ENCODE measurements at regions not wholly inside any gene's neighbourhood (a gene's known extent, or its start where the extent isn't known, plus 50 kb on each side); places are given as distances from the start of the nearest gene placed in this dataset.
"Not testable (repeated sequence)": the region's sequence is repeated elsewhere in the genome, so short reads cannot be mapped to it uniquely, and the experiment has no call there.

GRCh38 chr22:48417225-48418070, 1410.2 kb downstream of the BRD1 start:
- no peaks in the 10 kb centered on the region for H3K27me3 ChIP-seq
- H3K36me3 ChIP-seq, result no peaks in the 10 kb centered on the region
- H3K4me3 ChIP-seq, result no peak overlapping the region
- peak in 2 of 5 donors; percentile 1 to 18 for DNase-seq
- H3K9me3 ChIP-seq, result no peaks in the 10 kb centered on the region
- no peak for TF ChIP-seq EP300 (IDR thresholded peaks at IDR 0.05)
- TF ChIP-seq CTCF (IDR thresholded peaks at IDR 0.05), result no peak
- TF ChIP-seq POLR2A (IDR thresholded peaks at IDR 0.05), result no peak
- H3K27ac ChIP-seq, result no peak overlapping the region
- no peaks in the 10 kb centered on the region for H3K4me1 ChIP-seq (ENCODE audit: insufficient read depth)
- WGBS, 3 donors, result 79 to 83% (median 80%) methylated on average over 24 of the region's 24 CpGs
- intact Hi-C loops (cut with DNase I), result no loop called here

- intact Hi-C loops (cut with DNase I), result no loop called here
- no peak overlapping the region for H3K4me3 ChIP-seq
- H3K4me1 ChIP-seq (ENCODE audit: insufficient read depth), result no peaks in the 10 kb centered on the region
- no peak overlapping the region for H3K27ac ChIP-seq
- WGBS, 3 donors, result 56 to 59% (median 57%) methylated on average over 16 of the region's 16 CpGs
- no peaks in the 10 kb centered on the region for H3K27me3 ChIP-seq
- no peak for TF ChIP-seq CTCF (IDR thresholded peaks at IDR 0.05)
- no peak for TF ChIP-seq EP300 (IDR thresholded peaks at IDR 0.05)
- no peak for TF ChIP-seq POLR2A (IDR thresholded peaks at IDR 0.05)
- no peaks in the 10 kb centered on the region for H3K36me3 ChIP-seq
- no peaks in the 10 kb centered on the region for H3K9me3 ChIP-seq
- DNase-seq, result peak in 1 of 5 donors; percentile 0
These were observed 1411.1 kb downstream of the BRD1 start for GRCh38 chr22:48416396-48417224.

- H3K27me3 ChIP-seq, result no peaks in the 10 kb centered on the region
- no peaks in the 10 kb centered on the region for H3K36me3 ChIP-seq
- no peak overlapping the region for H3K4me3 ChIP-seq
- 87 to 89% (median 88%) methylated on average over 14 of the region's 14 CpGs for WGBS, 3 donors
- intact Hi-C loops (cut with DNase I), result no loop called here
- H3K27ac ChIP-seq, result no peak overlapping the region
- H3K9me3 ChIP-seq, result no peaks in the 10 kb centered on the region
- DNase-seq, result peak in 2 of 5 donors; percentile 2 to 12
- no peak for TF ChIP-seq POLR2A (IDR thresholded peaks at IDR 0.05)
- H3K4me1 ChIP-seq (ENCODE audit: insufficient read depth), result no peaks in the 10 kb centered on the region
These were observed 1412.2 kb downstream of the BRD1 start for GRCh38 chr22:48415520-48415919.

- intact Hi-C loops (cut with DNase I), result no loop called here
- Histone ChIP-seq H3K27me3 (no peaks in the 10 kb centered on the region), H3K9me3 (no peaks in the 10 kb centered on the region), H3K36me3 (no peaks in the 10 kb centered on the region), H3K27ac (no peak overlapping the region), H3K4me3 (no peak overlapping the region), H3K4me1 (ENCODE audit: insufficient read depth) (no peaks in the 10 kb centered on the region)
- TF ChIP-seq EP300 (IDR thresholded peaks at IDR 0.05) (no peak), CTCF (IDR thresholded peaks at IDR 0.05) (no peak), POLR2A (IDR thresholded peaks at IDR 0.05) (no peak)
- WGBS, 3 donors, result 95 to 96% (median 95%) methylated on average over 3 of the region's 3 CpGs
- DNase-seq, result no peak
These were observed 1413.0 kb downstream of the BRD1 start for GRCh38 chr22:48414651-48415050.

DNA sequence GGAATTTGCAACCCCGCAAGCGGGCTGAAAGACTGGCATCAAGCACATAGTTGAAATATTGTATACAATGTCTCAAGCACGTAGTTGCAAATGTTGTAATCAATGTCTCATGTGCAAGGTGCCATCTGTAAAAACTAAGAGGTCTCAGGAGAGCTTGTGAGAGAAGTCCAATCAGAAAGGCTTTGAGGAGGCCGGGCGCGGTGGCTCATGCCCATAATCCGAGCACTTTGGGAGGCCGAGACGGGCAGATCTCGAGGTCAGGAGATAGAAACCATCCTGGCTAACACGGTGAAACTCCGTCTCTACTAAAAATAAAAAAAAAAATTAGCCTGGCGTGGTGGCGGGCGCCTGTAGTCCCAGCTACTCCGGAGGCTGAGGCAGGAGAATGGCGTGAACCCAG, 1414.7 kb downstream of the BRD1 start:
- H3K36me3 ChIP-seq; intact Hi-C loops (cut with DNase I); H3K27ac ChIP-seq; H3K4me1 ChIP-seq (ENCODE audit: insufficient read depth); DNase-seq; H3K4me3 ChIP-seq; H3K9me3 ChIP-seq; H3K27me3 ChIP-seq: not testable (repeated sequence)
- 90 to 95% (median 94%) methylated on average over 17 of the region's 17 CpGs for WGBS, 3 donors
